Gastrocnemius medialis (tissue), 4 donors: ENCODE measurements at regions not wholly inside any gene's neighbourhood (a gene's known extent, or its start where the extent isn't known, plus 50 kb on each side); places are given as distances from the start of the nearest gene placed in this dataset.

ENCODE experiments used
- CTCF ChIP-seq, 5 experiments: fragments of 450-650 bp in 3 of 5; fragments of 200-600 bp in 2 of 5; sonication (generic) in 2 of 5; IDR thresholded peaks in 4 of 5; conservative IDR thresholded peaks in 1 of 5; 1 replicate in 4 of 5; 2 replicates in 1 of 5; pipeline ENCODE4 v1.5.1; 2016 to 2019; ENCODE audit warnings: antibody characterized with exemption in 5 of 5, mild to moderate bottlenecking in 3 of 5, moderate library complexity in 3 of 5
- POLR2A ChIP-seq, 2 donors: fragments of 450-650 bp; IDR thresholded peaks; one replicate each; pipeline ENCODE4 v1.6.1; 2017; ENCODE audit warnings: antibody characterized with exemption in 2 of 2, mild to moderate bottlenecking in 2 of 2, moderate library complexity in 2 of 2

GRCh38 chr2:134119713-134120405 is 134.0 kb upstream of the MGAT5 start:
- TF ChIP-seq CTCF (IDR thresholded peaks at IDR 0.05 in 4 of 5, conservative IDR thresholded peaks at IDR 0.05 in 1 of 5) = no peak
- peak; percentile 40 to 68 for TF ChIP-seq POLR2A (IDR thresholded peaks at IDR 0.05)
